Jurkat, Clone E6-1 (cell line): ENCODE measurements at regions not wholly inside any gene's neighbourhood (a gene's known extent, or its start where the extent isn't known, plus 50 kb on each side); places are given as distances from the start of the nearest gene placed in this dataset.

Experiments used
- DNase-seq: peaks from one replicate; pipeline ENCODE4 v3.0.0-alpha.2; 2011; ENCODE audit warnings: low read depth, low spot score
- H3K4me3 ChIP-seq: 2 replicates; pipeline ENCODE4 v1.5.1; 2011; ENCODE audit warnings: mild to moderate bottlenecking, low read length, control low read depth, moderate library complexity

- no peak for DNase-seq
- H3K4me3 ChIP-seq: no peak overlapping the region
Measured at GRCh38 chr5:93192087-93192486, 388.9 kb downstream of the NR2F1-AS1 start.

- H3K4me3 ChIP-seq: no peak overlapping the region
- no peak for DNase-seq
Measured at GRCh38 chr5:93191035-93191817, 389.8 kb downstream of the NR2F1-AS1 start.

GRCh38 chr5:93189707-93190120 is 391.3 kb downstream of the NR2F1-AS1 start:
- no peak for DNase-seq
- no peak overlapping the region for H3K4me3 ChIP-seq

- H3K4me3 ChIP-seq: no peak overlapping the region
- DNase-seq: no peak
Measured at GRCh38 chr5:93188876-93189485, 392.0 kb downstream of the NR2F1-AS1 start.

GRCh38 chr5:93186076-93186682 is 394.8 kb downstream of the NR2F1-AS1 start:
- DNase-seq: no peak
- H3K4me3 ChIP-seq: no peak overlapping the region

- no peak overlapping the region for H3K4me3 ChIP-seq
- DNase-seq: no peak
Measured at GRCh38 chr5:93184041-93184440, 397.0 kb downstream of the NR2F1-AS1 start.

GRCh38 chr5:93179466-93179865 is 401.6 kb downstream of the NR2F1-AS1 start:
- no peak overlapping the region for H3K4me3 ChIP-seq
- no peak for DNase-seq

GRCh38 chr5:93174930-93175329 is 406.1 kb downstream of the NR2F1-AS1 start:
- no peak overlapping the region for H3K4me3 ChIP-seq
- DNase-seq: no peak

GRCh38 chr5:93165559-93165958 is 415.5 kb downstream of the NR2F1-AS1 start:
- no peak overlapping the region for H3K4me3 ChIP-seq
- no peak for DNase-seq

GRCh38 chr5:93164690-93165089 is 416.3 kb downstream of the NR2F1-AS1 start:
- no peak overlapping the region for H3K4me3 ChIP-seq
- DNase-seq: no peak

GRCh38 chr5:93163010-93163663 is 417.9 kb downstream of the NR2F1-AS1 start:
- no peak overlapping the region for H3K4me3 ChIP-seq
- no peak for DNase-seq

- DNase-seq: no peak
- no peak overlapping the region for H3K4me3 ChIP-seq
Measured at GRCh38 chr5:93161661-93162654, 419.1 kb downstream of the NR2F1-AS1 start.

GRCh38 chr5:93158841-93159240 is 422.2 kb downstream of the NR2F1-AS1 start:
- no peak overlapping the region for H3K4me3 ChIP-seq
- DNase-seq: no peak

GRCh38 chr5:93156566-93156965 is 424.5 kb downstream of the NR2F1-AS1 start:
- H3K4me3 ChIP-seq: no peak overlapping the region
- no peak for DNase-seq

- no peak overlapping the region for H3K4me3 ChIP-seq
- DNase-seq: no peak
Measured at GRCh38 chr5:93154535-93154934, 426.5 kb downstream of the NR2F1-AS1 start.

- no peak for DNase-seq
- no peak overlapping the region for H3K4me3 ChIP-seq
Measured at GRCh38 chr5:93153461-93153860, 427.6 kb downstream of the NR2F1-AS1 start.

- no peak for DNase-seq
- no peak overlapping the region for H3K4me3 ChIP-seq
Measured at GRCh38 chr5:93151896-93152295, 429.1 kb downstream of the NR2F1-AS1 start.

GRCh38 chr5:93151121-93151520 is 429.9 kb downstream of the NR2F1-AS1 start:
- no peak overlapping the region for H3K4me3 ChIP-seq
- DNase-seq: no peak
